ENCODE measurements at regions not wholly inside any gene's neighbourhood (a gene's known extent, or its start where the extent isn't known, plus 50 kb on each side); places are given as distances from the start of the nearest gene placed in this dataset.
"Not testable (repeated sequence)": the region's sequence is repeated elsewhere in the genome, so short reads cannot be mapped to it uniquely, and the experiment has no call there.

- no peak for DNase-seq
Observed at GRCh38 chr3:140752499-140752898, 74.6 kb downstream of the TRIM42 start.

- no peak for DNase-seq
Observed at GRCh38 chr3:140753865-140754754, 76.2 kb downstream of the TRIM42 start.

GRCh38 chr3:140754936-140755335 is 77.1 kb downstream of the TRIM42 start:
- no peak for DNase-seq

- DNase-seq: no peak
Observed at GRCh38 chr3:140756240-140757016, 78.6 kb downstream of the TRIM42 start.

GRCh38 chr3:140758791-140759444 is 81.1 kb downstream of the TRIM42 start:
- no peak for DNase-seq

GRCh38 chr3:140760324-140761075 is 82.6 kb downstream of the TRIM42 start:
- DNase-seq: no peak

- DNase-seq: no peak
Observed at GRCh38 chr3:140761076-140761639, 83.3 kb downstream of the TRIM42 start.

- DNase-seq: no peak
Observed at GRCh38 chr3:140762746-140763145, 84.9 kb downstream of the TRIM42 start.

GRCh38 chr3:140763532-140763931 is 85.7 kb downstream of the TRIM42 start:
- DNase-seq: no peak

- no peak for DNase-seq
Observed at GRCh38 chr3:140765246-140765645, 87.4 kb downstream of the TRIM42 start.

GRCh38 chr3:140766465-140766864 is 88.6 kb downstream of the TRIM42 start:
- DNase-seq: no peak

GRCh38 chr3:140767566-140767965 is 89.7 kb downstream of the TRIM42 start:
- no peak for DNase-seq

GRCh38 chr3:140768941-140769340 is 91.1 kb downstream of the TRIM42 start:
- no peak for DNase-seq

- no peak for DNase-seq
Observed at GRCh38 chr3:140769951-140770350, 92.1 kb downstream of the TRIM42 start.

GRCh38 chr3:140770977-140771667 is 93.3 kb downstream of the TRIM42 start:
- DNase-seq: no peak

- DNase-seq: no peak
Observed at GRCh38 chr3:140777631-140778233, 99.9 kb downstream of the TRIM42 start.

GRCh38 chr3:140791368-140791767 is 113.5 kb downstream of the TRIM42 start:
- DNase-seq: no peak

GRCh38 chr3:140794507-140794906 is 116.6 kb downstream of the TRIM42 start:
- no peak for DNase-seq

GRCh38 chr3:140802898-140803297 is 125.0 kb downstream of the TRIM42 start:
- DNase-seq: not testable (repeated sequence)

GRCh38 chr3:140809316-140809715 is 131.5 kb downstream of the TRIM42 start:
- DNase-seq: no peak
